ENCODE measurements at regions not wholly inside any gene's neighbourhood (a gene's known extent, or its start where the extent isn't known, plus 50 kb on each side); places are given as distances from the start of the nearest gene placed in this dataset.

GRCh38 chr10:130459011-130459410, 322.8 kb downstream of the GLRX3 start:
- no peak for TF ChIP-seq POLR2A (IDR thresholded peaks at IDR 0.05)
- TF ChIP-seq, protein P1, sequence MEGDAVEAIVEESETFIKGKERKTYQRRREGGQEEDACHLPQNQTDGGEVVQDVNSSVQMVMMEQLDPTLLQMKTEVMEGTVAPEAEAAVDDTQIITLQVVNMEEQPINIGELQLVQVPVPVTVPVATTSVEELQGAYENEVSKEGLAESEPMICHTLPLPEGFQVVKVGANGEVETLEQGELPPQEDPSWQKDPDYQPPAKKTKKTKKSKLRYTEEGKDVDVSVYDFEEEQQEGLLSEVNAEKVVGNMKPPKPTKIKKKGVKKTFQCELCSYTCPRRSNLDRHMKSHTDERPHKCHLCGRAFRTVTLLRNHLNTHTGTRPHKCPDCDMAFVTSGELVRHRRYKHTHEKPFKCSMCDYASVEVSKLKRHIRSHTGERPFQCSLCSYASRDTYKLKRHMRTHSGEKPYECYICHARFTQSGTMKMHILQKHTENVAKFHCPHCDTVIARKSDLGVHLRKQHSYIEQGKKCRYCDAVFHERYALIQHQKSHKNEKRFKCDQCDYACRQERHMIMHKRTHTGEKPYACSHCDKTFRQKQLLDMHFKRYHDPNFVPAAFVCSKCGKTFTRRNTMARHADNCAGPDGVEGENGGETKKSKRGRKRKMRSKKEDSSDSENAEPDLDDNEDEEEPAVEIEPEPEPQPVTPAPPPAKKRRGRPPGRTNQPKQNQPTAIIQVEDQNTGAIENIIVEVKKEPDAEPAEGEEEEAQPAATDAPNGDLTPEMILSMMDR (IDR thresholded peaks at IDR 0.05): no peak

Data from right lobe of liver (tissue), 4 donors.